ENCODE measurements at regions not wholly inside any gene's neighbourhood (a gene's known extent, or its start where the extent isn't known, plus 50 kb on each side); places are given as distances from the start of the nearest gene placed in this dataset.

DNA sequence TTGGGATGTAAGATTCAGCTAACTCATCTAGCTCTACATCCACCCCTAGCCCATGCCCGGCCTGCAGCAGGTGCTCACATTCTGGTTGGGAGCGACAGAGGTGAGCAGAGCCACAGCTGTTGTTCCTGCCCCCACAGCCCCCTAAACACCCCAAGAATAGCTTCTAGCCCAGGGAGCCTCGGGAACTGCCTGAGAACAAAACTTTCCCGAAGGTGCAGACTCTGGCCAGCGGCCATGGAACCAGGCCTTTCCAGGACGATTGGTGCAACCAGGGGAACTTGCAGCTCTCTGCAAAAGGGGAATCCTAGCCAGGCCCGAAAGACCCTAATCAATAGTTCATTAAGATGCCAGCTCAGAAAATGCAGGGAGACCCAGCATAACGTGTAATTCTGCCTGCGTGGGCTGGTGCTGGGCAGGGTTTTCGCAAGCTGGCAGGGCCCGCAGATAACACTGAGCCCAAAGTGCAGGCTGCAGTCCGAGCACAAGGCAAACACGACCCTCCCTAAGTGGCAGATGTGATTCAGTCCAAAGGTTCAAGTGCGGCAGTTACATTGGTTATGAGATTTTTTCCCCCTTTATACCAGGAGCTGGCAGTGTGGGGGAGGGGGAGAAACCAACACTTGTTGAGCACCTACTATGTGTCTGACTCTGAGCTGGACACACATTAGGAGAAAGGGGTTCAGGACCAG lies 122.5 kb upstream of the MAP1LC3B2 start (continued):
- TF ChIP-seq ZNF317 (CRISPR knock-in tag; IDR thresholded peaks at IDR 0.05) (0 out of 2 replicates have a peak, but pooled peaks have one; percentile 26), ZNF570 (CRISPR knock-in tag; IDR thresholded peaks at IDR 0.05; ENCODE audit: borderline replicate concordance) (no peak), ZC3H4 (CRISPR knock-in tag; IDR thresholded peaks at IDR 0.05; ENCODE audit: borderline replicate concordance) (no peak), SMC3 (IDR thresholded peaks at IDR 0.05; ENCODE audit: low read length) (no peak), KDM6A (CRISPR knock-in tag; IDR thresholded peaks at IDR 0.05; ENCODE audit: low read depth) (peak; percentile 61; the same call in 1 of the 2 replicates), ZBTB20 (CRISPR knock-in tag; IDR thresholded peaks at IDR 0.05; ENCODE audit: borderline replicate concordance, low read depth) (0 out of 2 replicates have a peak, but pooled peaks have one; percentile 23), EED (CRISPR knock-in tag; IDR thresholded peaks at IDR 0.05) (no peak), ZNF644 (CRISPR knock-in tag; IDR thresholded peaks at IDR 0.05; ENCODE audit: low read depth) (no peak; the same call in 1 of the 2 replicates), THAP11 (CRISPR knock-in tag; IDR thresholded peaks at IDR 0.05) (no peak), ZMYM3 (CRISPR knock-in tag; IDR thresholded peaks at IDR 0.05) (peak; percentile 73; the same call in 1 of the 2 replicates), RAD21 (CRISPR knock-in tag; IDR thresholded peaks at IDR 0.05) (peak; percentile 14; the same call in 1 of the 2 replicates), MIER3 (CRISPR knock-in tag; IDR thresholded peaks at IDR 0.05; ENCODE audit: borderline replicate concordance) (peak; percentile 18; the same call in 1 of the 2 replicates)
- TF ChIP-seq, protein P1, sequence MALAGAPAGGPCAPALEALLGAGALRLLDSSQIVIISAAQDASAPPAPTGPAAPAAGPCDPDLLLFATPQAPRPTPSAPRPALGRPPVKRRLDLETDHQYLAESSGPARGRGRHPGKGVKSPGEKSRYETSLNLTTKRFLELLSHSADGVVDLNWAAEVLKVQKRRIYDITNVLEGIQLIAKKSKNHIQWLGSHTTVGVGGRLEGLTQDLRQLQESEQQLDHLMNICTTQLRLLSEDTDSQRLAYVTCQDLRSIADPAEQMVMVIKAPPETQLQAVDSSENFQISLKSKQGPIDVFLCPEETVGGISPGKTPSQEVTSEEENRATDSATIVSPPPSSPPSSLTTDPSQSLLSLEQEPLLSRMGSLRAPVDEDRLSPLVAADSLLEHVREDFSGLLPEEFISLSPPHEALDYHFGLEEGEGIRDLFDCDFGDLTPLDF (CRISPR knock-in tag; IDR thresholded peaks at IDR 0.05): no peak
- TF ChIP-seq, protein P2, sequence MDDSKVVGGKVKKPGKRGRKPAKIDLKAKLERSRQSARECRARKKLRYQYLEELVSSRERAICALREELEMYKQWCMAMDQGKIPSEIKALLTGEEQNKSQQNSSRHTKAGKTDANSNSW (CRISPR knock-in tag; IDR thresholded peaks at IDR 0.05; ENCODE audit: borderline replicate concordance): no peak
- TF ChIP-seq, protein P3, sequence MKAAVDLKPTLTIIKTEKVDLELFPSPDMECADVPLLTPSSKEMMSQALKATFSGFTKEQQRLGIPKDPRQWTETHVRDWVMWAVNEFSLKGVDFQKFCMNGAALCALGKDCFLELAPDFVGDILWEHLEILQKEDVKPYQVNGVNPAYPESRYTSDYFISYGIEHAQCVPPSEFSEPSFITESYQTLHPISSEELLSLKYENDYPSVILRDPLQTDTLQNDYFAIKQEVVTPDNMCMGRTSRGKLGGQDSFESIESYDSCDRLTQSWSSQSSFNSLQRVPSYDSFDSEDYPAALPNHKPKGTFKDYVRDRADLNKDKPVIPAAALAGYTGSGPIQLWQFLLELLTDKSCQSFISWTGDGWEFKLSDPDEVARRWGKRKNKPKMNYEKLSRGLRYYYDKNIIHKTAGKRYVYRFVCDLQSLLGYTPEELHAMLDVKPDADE (CRISPR knock-in tag; IDR thresholded peaks at IDR 0.05): no peak
- TF ChIP-seq, protein P4, sequence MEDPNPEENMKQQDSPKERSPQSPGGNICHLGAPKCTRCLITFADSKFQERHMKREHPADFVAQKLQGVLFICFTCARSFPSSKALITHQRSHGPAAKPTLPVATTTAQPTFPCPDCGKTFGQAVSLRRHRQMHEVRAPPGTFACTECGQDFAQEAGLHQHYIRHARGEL (CRISPR knock-in tag; IDR thresholded peaks at IDR 0.05): no peak
- TF ChIP-seq, protein P5, sequence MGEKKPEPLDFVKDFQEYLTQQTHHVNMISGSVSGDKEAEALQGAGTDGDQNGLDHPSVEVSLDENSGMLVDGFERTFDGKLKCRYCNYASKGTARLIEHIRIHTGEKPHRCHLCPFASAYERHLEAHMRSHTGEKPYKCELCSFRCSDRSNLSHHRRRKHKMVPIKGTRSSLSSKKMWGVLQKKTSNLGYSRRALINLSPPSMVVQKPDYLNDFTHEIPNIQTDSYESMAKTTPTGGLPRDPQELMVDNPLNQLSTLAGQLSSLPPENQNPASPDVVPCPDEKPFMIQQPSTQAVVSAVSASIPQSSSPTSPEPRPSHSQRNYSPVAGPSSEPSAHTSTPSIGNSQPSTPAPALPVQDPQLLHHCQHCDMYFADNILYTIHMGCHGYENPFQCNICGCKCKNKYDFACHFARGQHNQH (CRISPR knock-in tag; IDR thresholded peaks at IDR 0.05): 0 out of 2 replicates have a peak, but pooled peaks have one; percentile 21
- TF ChIP-seq, protein P6, sequence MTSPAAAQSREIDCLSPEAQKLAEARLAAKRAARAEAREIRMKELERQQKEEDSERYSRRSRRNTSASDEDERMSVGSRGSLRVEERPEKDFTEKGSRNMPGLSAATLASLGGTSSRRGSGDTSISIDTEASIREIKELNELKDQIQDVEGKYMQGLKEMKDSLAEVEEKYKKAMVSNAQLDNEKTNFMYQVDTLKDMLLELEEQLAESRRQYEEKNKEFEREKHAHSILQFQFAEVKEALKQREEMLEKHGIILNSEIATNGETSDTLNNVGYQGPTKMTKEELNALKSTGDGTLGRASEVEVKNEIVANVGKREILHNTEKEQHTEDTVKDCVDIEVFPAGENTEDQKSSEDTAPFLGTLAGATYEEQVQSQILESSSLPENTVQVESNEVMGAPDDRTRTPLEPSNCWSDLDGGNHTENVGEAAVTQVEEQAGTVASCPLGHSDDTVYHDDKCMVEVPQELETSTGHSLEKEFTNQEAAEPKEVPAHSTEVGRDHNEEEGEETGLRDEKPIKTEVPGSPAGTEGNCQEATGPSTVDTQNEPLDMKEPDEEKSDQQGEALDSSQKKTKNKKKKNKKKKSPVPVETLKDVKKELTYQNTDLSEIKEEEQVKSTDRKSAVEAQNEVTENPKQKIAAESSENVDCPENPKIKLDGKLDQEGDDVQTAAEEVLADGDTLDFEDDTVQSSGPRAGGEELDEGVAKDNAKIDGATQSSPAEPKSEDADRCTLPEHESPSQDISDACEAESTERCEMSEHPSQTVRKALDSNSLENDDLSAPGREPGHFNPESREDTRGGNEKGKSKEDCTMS (CRISPR knock-in tag; conservative IDR thresholded peaks at IDR 0.05): no peak
- TF ChIP-seq, protein P7, sequence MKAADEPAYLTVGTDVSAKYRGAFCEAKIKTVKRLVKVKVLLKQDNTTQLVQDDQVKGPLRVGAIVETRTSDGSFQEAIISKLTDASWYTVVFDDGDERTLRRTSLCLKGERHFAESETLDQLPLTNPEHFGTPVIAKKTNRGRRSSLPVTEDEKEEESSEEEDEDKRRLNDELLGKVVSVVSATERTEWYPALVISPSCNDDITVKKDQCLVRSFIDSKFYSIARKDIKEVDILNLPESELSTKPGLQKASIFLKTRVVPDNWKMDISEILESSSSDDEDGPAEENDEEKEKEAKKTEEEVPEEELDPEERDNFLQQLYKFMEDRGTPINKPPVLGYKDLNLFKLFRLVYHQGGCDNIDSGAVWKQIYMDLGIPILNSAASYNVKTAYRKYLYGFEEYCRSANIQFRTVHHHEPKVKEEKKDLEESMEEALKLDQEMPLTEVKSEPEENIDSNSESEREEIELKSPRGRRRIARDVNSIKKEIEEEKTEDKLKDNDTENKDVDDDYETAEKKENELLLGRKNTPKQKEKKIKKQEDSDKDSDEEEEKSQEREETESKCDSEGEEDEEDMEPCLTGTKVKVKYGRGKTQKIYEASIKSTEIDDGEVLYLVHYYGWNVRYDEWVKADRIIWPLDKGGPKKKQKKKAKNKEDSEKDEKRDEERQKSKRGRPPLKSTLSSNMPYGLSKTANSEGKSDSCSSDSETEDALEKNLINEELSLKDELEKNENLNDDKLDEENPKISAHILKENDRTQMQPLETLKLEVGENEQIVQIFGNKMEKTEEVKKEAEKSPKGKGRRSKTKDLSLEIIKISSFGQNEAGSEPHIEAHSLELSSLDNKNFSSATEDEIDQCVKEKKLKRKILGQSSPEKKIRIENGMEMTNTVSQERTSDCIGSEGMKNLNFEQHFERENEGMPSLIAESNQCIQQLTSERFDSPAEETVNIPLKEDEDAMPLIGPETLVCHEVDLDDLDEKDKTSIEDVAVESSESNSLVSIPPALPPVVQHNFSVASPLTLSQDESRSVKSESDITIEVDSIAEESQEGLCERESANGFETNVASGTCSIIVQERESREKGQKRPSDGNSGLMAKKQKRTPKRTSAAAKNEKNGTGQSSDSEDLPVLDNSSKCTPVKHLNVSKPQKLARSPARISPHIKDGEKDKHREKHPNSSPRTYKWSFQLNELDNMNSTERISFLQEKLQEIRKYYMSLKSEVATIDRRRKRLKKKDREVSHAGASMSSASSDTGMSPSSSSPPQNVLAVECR (CRISPR knock-in tag; IDR thresholded peaks at IDR 0.05; ENCODE audit: borderline replicate concordance): peak; percentile 22; the same call in 1 of the 2 replicates
